ENCODE measurements at regions not wholly inside any gene's neighbourhood (a gene's known extent, or its start where the extent isn't known, plus 50 kb on each side); places are given as distances from the start of the nearest gene placed in this dataset.

- H3K79me2 ChIP-seq (ENCODE audit: insufficient read depth, low read length), result no peaks in the 10 kb centered on the region
- no peaks in the 10 kb centered on the region for H3K27me3 ChIP-seq (ENCODE audit: low read length)
- no peak overlapping the region for H3K4me2 ChIP-seq (ENCODE audit: low read depth, low read length, poor library complexity, severe bottlenecking)
- H3K9ac ChIP-seq (ENCODE audit: low read length), result no peak overlapping the region
- no peak overlapping the region for H3K4me3 ChIP-seq (ENCODE audit: insufficient read depth, low read length, poor library complexity, severe bottlenecking)
- H4K20me1 ChIP-seq (ENCODE audit: low read depth, low read length), result no peaks in the 10 kb centered on the region
- H2AFZ ChIP-seq (ENCODE audit: low read depth, low read length, severe bottlenecking), result no peak overlapping the region
- H3K9me3 ChIP-seq (ENCODE audit: insufficient read depth, low read length), result no peaks in the 10 kb centered on the region
- H3K9me2 ChIP-seq (replicated peaks; ENCODE audit: insufficient read depth, low read length), result no peaks in the 10 kb centered on the region
- H3K36me3 ChIP-seq (ENCODE audit: low read length), result no peaks in the 10 kb centered on the region
- H3K27ac ChIP-seq (ENCODE audit: low read depth, low read length), result no peak overlapping the region
- no peaks in the 10 kb centered on the region for H3F3A ChIP-seq (ENCODE audit: insufficient read depth)
- no peak for TF ChIP-seq EZH2phosphoT487 (conservative IDR thresholded peaks at IDR 0.05; ENCODE audit: low read length)
- no peak for TF ChIP-seq CTCF (IDR thresholded peaks at IDR 0.05; ENCODE audit: insufficient read depth, low read length, poor library complexity, severe bottlenecking)
Observed at GRCh38 chr5:7087719-7088297, 308.1 kb upstream of the ADCY2 start.

- no peak overlapping the region for H3K27ac ChIP-seq (ENCODE audit: low read depth, low read length)
- no peaks in the 10 kb centered on the region for H4K20me1 ChIP-seq (ENCODE audit: low read depth, low read length)
- H3K9ac ChIP-seq (ENCODE audit: low read length), result no peak overlapping the region
- H2AFZ ChIP-seq (ENCODE audit: low read depth, low read length, severe bottlenecking), result no peak overlapping the region
- H3K9me2 ChIP-seq (replicated peaks; ENCODE audit: insufficient read depth, low read length), result no peaks in the 10 kb centered on the region
- no peak overlapping the region for H3K4me3 ChIP-seq (ENCODE audit: insufficient read depth, low read length, poor library complexity, severe bottlenecking)
- H3K79me2 ChIP-seq (ENCODE audit: insufficient read depth, low read length), result no peaks in the 10 kb centered on the region
- TF ChIP-seq CTCF (IDR thresholded peaks at IDR 0.05; ENCODE audit: insufficient read depth, low read length, poor library complexity, severe bottlenecking) (no peak), EZH2phosphoT487 (conservative IDR thresholded peaks at IDR 0.05; ENCODE audit: low read length) (no peak)
- no peak overlapping the region for H3K4me2 ChIP-seq (ENCODE audit: low read depth, low read length, poor library complexity, severe bottlenecking)
- no peaks in the 10 kb centered on the region for H3K9me3 ChIP-seq (ENCODE audit: insufficient read depth, low read length)
- no peaks in the 10 kb centered on the region for H3F3A ChIP-seq (ENCODE audit: insufficient read depth)
- no peaks in the 10 kb centered on the region for H3K27me3 ChIP-seq (ENCODE audit: low read length)
- no peaks in the 10 kb centered on the region for H3K36me3 ChIP-seq (ENCODE audit: low read length)
Observed at GRCh38 chr5:7088849-7089248, 307.1 kb upstream of the ADCY2 start.

GRCh38 chr5:7094626-7095025 lies 301.3 kb upstream of the ADCY2 start:
- H3K4me3 ChIP-seq (ENCODE audit: insufficient read depth, low read length, poor library complexity, severe bottlenecking), result no peak overlapping the region
- no peak overlapping the region for H3K4me2 ChIP-seq (ENCODE audit: low read depth, low read length, poor library complexity, severe bottlenecking)
- no peaks in the 10 kb centered on the region for H3K9me2 ChIP-seq (replicated peaks; ENCODE audit: insufficient read depth, low read length)
- TF ChIP-seq CTCF (IDR thresholded peaks at IDR 0.05; ENCODE audit: insufficient read depth, low read length, poor library complexity, severe bottlenecking), result no peak
- TF ChIP-seq EZH2phosphoT487 (conservative IDR thresholded peaks at IDR 0.05; ENCODE audit: low read length), result no peak
- H3K79me2 ChIP-seq (ENCODE audit: insufficient read depth, low read length), result no peaks in the 10 kb centered on the region
- H3K27me3 ChIP-seq (ENCODE audit: low read length), result no peaks in the 10 kb centered on the region
- H3F3A ChIP-seq (ENCODE audit: insufficient read depth), result no peaks in the 10 kb centered on the region
- H3K27ac ChIP-seq (ENCODE audit: low read depth, low read length), result no peak overlapping the region
- no peaks in the 10 kb centered on the region for H3K9me3 ChIP-seq (ENCODE audit: insufficient read depth, low read length)
- no peaks in the 10 kb centered on the region for H3K36me3 ChIP-seq (ENCODE audit: low read length)
- H4K20me1 ChIP-seq (ENCODE audit: low read depth, low read length), result no peaks in the 10 kb centered on the region
- no peak overlapping the region for H2AFZ ChIP-seq (ENCODE audit: low read depth, low read length, severe bottlenecking)
- H3K9ac ChIP-seq (ENCODE audit: low read length), result no peak overlapping the region

All from SU-DHL-6 (cell line).